CD14-positive monocyte (primary cell): ENCODE measurements at regions not wholly inside any gene's neighbourhood (a gene's known extent, or its start where the extent isn't known, plus 50 kb on each side); places are given as distances from the start of the nearest gene placed in this dataset.

Experiments
- DNase-seq, 3 donors: peaks; one replicate each; pipeline ENCODE4 v3.0.0-alpha.2; 2011 to 2022
- H2AFZ ChIP-seq: 2 replicates; pipeline ENCODE4 v1.6.0; 2012; ENCODE audit warnings: mild to moderate bottlenecking, low read depth, low read length, inconsistent platforms; ENCODE audit not compliant: insufficient read depth, poor library complexity, severe bottlenecking
- H3K27ac ChIP-seq, 2 donors: 1 replicate in 1 of 2; 2 replicates in 1 of 2; pipeline ENCODE4 v1.5.1; 2012 to 2013; ENCODE audit warnings: low read length in 2 of 2, control low read depth in 1 of 2, inconsistent platforms in 1 of 2, low read depth in 1 of 2, mild to moderate bottlenecking in 1 of 2
- H3K27me3 ChIP-seq, 2 donors: one replicate each; pipeline versions ENCODE4 v1.6.0 to v1.6.1; 2011 to 2013; ENCODE audit warnings: low read length in 2 of 2; ENCODE audit not compliant: control insufficient read depth in 2 of 2, insufficient read depth in 2 of 2
- H3K36me3 ChIP-seq, 2 donors: replicated peaks in 1 of 2; 1 replicate in 1 of 2; 2 replicates in 1 of 2; pipeline versions ENCODE4 v1.5.1 to v1.6.1; 2012 to 2013; ENCODE audit warnings: low read length in 2 of 2, control low read depth in 1 of 2, inconsistent platforms in 1 of 2, mild to moderate bottlenecking in 1 of 2; ENCODE audit not compliant: insufficient read depth in 2 of 2, control insufficient read depth in 1 of 2
- H3K4me1 ChIP-seq, 2 donors: 1 replicate in 1 of 2; 2 replicates in 1 of 2; pipeline versions ENCODE4 v1.5.1 to v1.6.1; 2012 to 2013; ENCODE audit warnings: low read length in 2 of 2, control low read depth in 1 of 2, inconsistent platforms in 1 of 2, mild to moderate bottlenecking in 1 of 2, moderate library complexity in 1 of 2; ENCODE audit not compliant: insufficient read depth in 2 of 2, control insufficient read depth in 1 of 2
- H3K4me2 ChIP-seq: replicated peaks from 2 replicates; pipeline ENCODE3; 2012; ENCODE audit warnings: low read length, moderate library complexity, mild to moderate bottlenecking; ENCODE audit not compliant: poor library complexity, severe bottlenecking; ENCODE audit errors: extremely low read depth
- H3K4me3 ChIP-seq, 3 experiments: fragments of 200-600 bp in 1 of 3; sonication (generic) in 1 of 3; replicated peaks in 1 of 3; 1 replicate in 2 of 3; 2 replicates in 1 of 3; pipeline ENCODE4 v1.5.1; 2011 to 2013; ENCODE audit warnings: low read length in 3 of 3, mild to moderate bottlenecking in 3 of 3, control low read depth in 2 of 3, low read depth in 2 of 3, inconsistent platforms in 1 of 3, moderate library complexity in 1 of 3
- H3K79me2 ChIP-seq: 2 replicates; pipeline ENCODE4 v1.6.0; 2012; ENCODE audit warnings: mild to moderate bottlenecking, control low read depth, inconsistent platforms, low read length, moderate library complexity; ENCODE audit not compliant: insufficient read depth
- H3K9ac ChIP-seq: 2 replicates; pipeline ENCODE4 v1.6.0; 2017; ENCODE audit warnings: low read length, mild to moderate bottlenecking; ENCODE audit not compliant: insufficient read depth, poor library complexity, severe bottlenecking
- H3K9me3 ChIP-seq, 2 donors: replicated peaks in 1 of 2; 1 replicate in 1 of 2; 2 replicates in 1 of 2; pipeline versions ENCODE4 v1.5.1 to v1.6.1; 2012 to 2013; ENCODE audit warnings: low read length in 2 of 2, control low read depth in 1 of 2; ENCODE audit not compliant: control insufficient read depth in 1 of 2, insufficient read depth in 1 of 2
- H4K20me1 ChIP-seq: 2 replicates; pipeline ENCODE4 v1.6.0; 2012; ENCODE audit warnings: mild to moderate bottlenecking, low read length, control low read depth, moderate library complexity; ENCODE audit not compliant: insufficient read depth
- H3K27ac Mint-ChIP-seq, 7 donors: one replicate each; pipeline ENCODE4 v1.8.0; 2020; ENCODE audit warnings: mild to moderate bottlenecking in 7 of 7, mixed read lengths in 7 of 7, moderate library complexity in 6 of 7, inconsistent platforms in 2 of 7
- H3K27me3 Mint-ChIP-seq, 3 donors: one replicate each; pipeline ENCODE4 v1.8.0; 2021 to 2022; ENCODE audit warnings: low read depth in 3 of 3, mild to moderate bottlenecking in 3 of 3, mixed read lengths in 3 of 3, moderate library complexity in 3 of 3, inconsistent platforms in 1 of 3
- H3K36me3 Mint-ChIP-seq, 2 donors: one replicate each; pipeline ENCODE4 v1.8.0; 2020; ENCODE audit warnings: mixed read lengths in 2 of 2, inconsistent platforms in 1 of 2, mild to moderate bottlenecking in 1 of 2
- H3K4me1 Mint-ChIP-seq: one replicate; pipeline ENCODE4 v1.8.0; 2020; ENCODE audit warnings: mild to moderate bottlenecking, mixed read lengths
- H3K4me3 Mint-ChIP-seq, 2 donors: one replicate each; pipeline ENCODE4 v1.8.0; 2020; ENCODE audit warnings: mild to moderate bottlenecking in 2 of 2, mixed read lengths in 2 of 2, moderate library complexity in 1 of 2
- H3K9me3 Mint-ChIP-seq, 7 donors: one replicate each; pipeline ENCODE4 v1.8.0; 2020 to 2022; ENCODE audit warnings: mixed read lengths in 7 of 7, mild to moderate bottlenecking in 6 of 7, moderate library complexity in 6 of 7, inconsistent platforms in 2 of 7
- CTCF ChIP-seq: fragments of 200-600 bp; IDR thresholded peaks from one replicate; pipeline ENCODE4 v1.8.0; 2022; ENCODE audit warnings: antibody characterized with exemption, mild to moderate bottlenecking
- WGBS: methylation state at CpG from one replicate; pipeline ENCODE4 v1.1.5; 2013; ENCODE audit warnings: missing lambda C conversion rate; ENCODE audit not compliant: insufficient coverage; 5-methylcytosine and 5-hydroxymethylcytosine counted together
- intact Hi-C, 2 donors: fragments of 100-400 bp; cut with micrococcal nuclease; formaldehyde crosslinking; loops; one replicate each; pipeline versions ENCODE4 v1.15.0 to v1.15.1; 2023

DNA sequence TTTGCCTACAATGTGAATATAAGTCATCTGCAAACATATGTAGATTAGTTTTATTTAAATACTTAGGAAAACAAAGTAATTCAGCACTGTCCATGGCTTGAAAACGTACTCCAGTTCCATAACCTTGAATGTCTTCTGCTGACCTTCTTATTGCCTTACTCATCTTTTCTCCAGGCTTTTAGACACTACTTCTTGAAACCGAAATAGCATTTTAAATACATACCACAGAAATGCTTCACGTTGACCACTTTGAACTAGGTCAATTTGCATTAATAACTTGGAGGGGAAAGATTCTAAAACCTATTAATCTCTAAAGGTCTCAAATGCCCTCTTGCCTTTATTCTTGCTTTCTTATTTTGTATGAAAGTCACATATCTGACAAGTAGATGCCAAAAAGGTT, 995.4 kb upstream of the ACO1 start:
- no peaks in the 10 kb centered on the region for H3K36me3 Mint-ChIP-seq
- Histone ChIP-seq H3K9ac (no peak overlapping the region), H3K4me2 (no peak overlapping the region), H4K20me1 (no peaks in the 10 kb centered on the region), H3K4me3 (no peak overlapping the region), H3K27ac (no peak overlapping the region), H3K9me3 (no peaks in the 10 kb centered on the region), H3K79me2 (no peaks in the 10 kb centered on the region), H3K27me3 (no peaks in the 10 kb centered on the region), H3K4me1 (no peaks in the 10 kb centered on the region), H3K36me3 (no peaks in the 10 kb centered on the region), H2AFZ (no peak overlapping the region)
- no peak overlapping the region for H3K27ac Mint-ChIP-seq
- no peaks in the 10 kb centered on the region for H3K9me3 Mint-ChIP-seq
- intact Hi-C loops: no loop called here
- no peak for TF ChIP-seq CTCF
- no peak overlapping the region for H3K4me3 Mint-ChIP-seq
- WGBS: no CpG with 5 or more reads among the region's 3 CpGs
- H3K4me1 Mint-ChIP-seq: no peaks in the 10 kb centered on the region
- peaks cover 0 to 1% (median 0%) of the 10 kb centered on the region in 3 donors for H3K27me3 Mint-ChIP-seq
- no peak for DNase-seq

DNA sequence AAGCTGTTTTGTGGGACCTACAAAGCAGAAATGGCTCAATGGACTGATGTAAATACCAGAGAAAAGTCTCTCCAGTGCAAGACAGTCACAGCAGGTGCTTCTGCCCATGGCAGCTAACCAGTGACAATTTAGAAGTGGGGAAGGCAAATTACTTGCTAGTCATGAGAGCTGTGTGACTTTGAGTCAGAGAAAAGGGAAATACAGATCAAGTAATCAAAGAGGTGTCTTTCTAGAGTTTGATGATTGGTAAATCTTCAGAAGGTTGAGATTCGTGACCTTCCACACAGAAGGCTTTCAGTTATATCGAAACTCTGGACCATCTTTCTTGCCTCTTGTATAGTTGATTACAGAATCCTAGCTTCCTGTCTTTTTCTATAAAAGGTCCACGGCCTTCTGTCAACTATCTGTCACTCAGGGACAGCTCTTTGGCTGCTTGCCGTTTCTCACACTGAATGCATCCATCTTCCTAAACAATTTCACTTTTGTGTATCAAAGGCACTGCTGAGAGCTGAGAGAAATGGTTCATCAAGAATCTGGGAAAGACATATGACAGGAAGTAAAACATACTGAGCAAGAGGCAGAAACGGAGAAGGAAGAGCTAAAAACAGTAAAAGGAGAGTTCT, 993.9 kb upstream of the ACO1 start:
- Histone ChIP-seq H3K9ac (no peak overlapping the region), H3K4me3 (no peak overlapping the region), H4K20me1 (no peaks in the 10 kb centered on the region), H3K27ac (no peak overlapping the region), H3K4me1 (no peaks in the 10 kb centered on the region), H3K27me3 (no peaks in the 10 kb centered on the region), H3K79me2 (no peaks in the 10 kb centered on the region), H3K36me3 (no peaks in the 10 kb centered on the region), H3K4me2 (no peak overlapping the region), H3K9me3 (no peaks in the 10 kb centered on the region), H2AFZ (no peak overlapping the region)
- TF ChIP-seq CTCF: no peak
- Mint-ChIP-seq H3K27me3 (peaks cover 0 to 1% (median 0%) of the 10 kb centered on the region in 3 donors), H3K4me1 (no peaks in the 10 kb centered on the region), H3K9me3 (peaks cover 0 to 1% (median 0%) of the 10 kb centered on the region in 7 donors), H3K4me3 (no peak overlapping the region), H3K36me3 (no peaks in the 10 kb centered on the region), H3K27ac (no peak overlapping the region)
- intact Hi-C loops: no loop called here
- no peak for DNase-seq
- 17% methylated on average over 1 of the region's 5 CpGs for WGBS
